Frontal cortex (tissue), 3 donors: ENCODE measurements at regions not wholly inside any gene's neighbourhood (a gene's known extent, or its start where the extent isn't known, plus 50 kb on each side); places are given as distances from the start of the nearest gene placed in this dataset.
"Not testable (repeated sequence)": the region's sequence is repeated elsewhere in the genome, so short reads cannot be mapped to it uniquely, and the experiment has no call there.

Experiments
- DNase-seq, 2 donors: peaks; one replicate each; pipeline ENCODE4 v3.0.0; 2012; ENCODE audit warnings: low spot score in 2 of 2
- FAIRE-seq: peaks from 2 replicates; lab custom pipeline; 2012; peaks lifted over from hg19 to GRCh38; lab: Jason Lieb, UNC
- donor health status: control.
- donor health status: control.
- donor health status: control.

DNA sequence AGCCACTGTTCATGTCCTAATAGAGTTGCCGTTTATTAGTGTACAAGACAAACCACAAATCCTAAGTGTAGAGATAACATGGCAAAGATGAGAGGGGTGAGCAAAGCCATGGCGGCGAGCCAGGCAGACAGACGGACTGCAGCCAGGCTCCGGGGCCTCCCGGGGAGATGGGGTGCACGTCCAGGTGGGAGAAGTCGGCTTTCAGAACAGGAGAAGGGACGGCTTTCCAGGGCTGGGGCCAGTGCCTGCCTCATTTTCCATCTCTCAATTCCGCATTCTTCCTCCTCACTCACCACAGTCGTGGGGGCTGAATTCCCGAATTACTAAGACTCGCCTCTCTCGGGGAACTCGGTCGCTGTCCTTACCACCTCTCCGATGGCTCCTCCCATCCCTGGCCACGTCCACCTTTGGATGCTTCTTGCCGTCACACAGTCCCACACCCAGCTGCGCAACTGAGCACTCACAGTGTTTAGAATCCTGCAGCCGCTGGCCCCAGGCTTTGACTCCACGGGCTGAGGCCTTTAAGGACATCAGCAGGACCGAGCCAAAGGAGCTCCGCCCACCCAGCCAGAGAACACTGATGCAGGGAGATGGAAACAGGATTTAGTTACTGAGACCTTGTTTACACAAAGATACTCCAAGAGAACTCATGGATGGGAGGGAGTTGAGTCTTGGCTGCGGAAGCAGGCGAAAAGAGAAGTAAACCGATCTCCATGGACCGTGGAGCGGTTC lies 59.7 kb downstream of the RNF112 start:
- DNase-seq (no peak), FAIRE-seq (no peak)

DNA sequence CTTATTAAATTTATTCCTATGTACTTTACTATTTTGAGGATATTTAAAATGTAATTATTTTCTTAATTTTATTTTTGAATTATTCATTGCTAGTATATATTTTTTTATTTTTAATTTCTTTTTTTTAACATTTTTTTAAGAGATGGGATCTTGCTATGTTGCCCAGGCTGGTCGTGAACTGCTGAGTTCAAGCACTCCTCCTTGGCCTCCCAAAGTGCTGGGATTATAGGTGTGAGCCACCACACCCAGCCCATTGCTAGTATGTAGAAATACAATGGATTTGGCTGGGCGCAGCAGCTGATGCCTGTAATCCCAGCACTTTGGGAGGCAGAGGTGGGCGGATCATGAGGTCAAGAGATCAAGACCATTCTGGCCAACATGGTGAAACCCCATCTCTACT lies 59.2 kb upstream of the SLC47A1 start:
- not testable (repeated sequence) for DNase-seq
- peak; percentile 90 for FAIRE-seq

DNA sequence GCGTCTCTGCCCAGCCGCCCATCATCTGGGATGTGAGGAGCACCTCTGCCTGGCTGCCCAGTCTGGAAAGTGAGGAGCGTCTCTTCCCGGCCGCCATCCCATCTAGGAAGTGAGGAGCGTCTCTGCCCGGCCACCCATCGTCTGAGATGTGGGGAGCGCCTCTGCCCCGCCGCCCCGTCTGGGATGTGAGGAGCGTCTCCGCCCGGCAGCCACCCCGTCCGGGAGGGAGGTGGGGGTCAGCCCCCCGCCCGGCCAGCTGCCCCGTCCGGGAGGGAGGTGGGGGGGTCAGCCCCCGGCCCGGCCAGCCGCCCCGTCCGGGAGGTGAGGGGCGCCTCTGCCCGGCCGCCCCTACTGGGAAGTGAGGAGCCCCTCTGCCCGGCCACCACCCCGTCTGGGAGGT lies 57.9 kb upstream of the SLC47A1 start:
- not testable (repeated sequence) for FAIRE-seq, DNase-seq

DNA sequence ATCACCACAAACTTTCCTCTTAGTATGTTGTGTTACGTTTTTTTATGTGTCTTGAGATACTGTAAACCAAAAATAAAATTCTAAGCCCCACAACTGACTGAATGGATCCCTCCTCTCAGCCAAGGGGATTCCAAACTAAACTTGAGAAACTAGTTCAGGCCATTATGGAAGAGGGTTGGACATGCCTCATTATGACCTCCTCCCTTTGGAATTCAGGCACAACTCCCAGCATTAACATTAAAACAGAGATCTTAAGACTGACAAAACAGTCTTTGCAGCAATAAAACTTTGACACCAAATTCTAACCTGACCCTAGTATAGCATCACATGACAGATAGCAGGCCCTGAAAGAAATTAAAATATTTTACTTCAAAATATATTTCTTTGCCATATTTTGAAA lies 51.1 kb upstream of the SLC47A1 start:
- no peak for FAIRE-seq
- no peak for DNase-seq
